Neural cell (in vitro differentiated cells): ENCODE measurements at regions not wholly inside any gene's neighbourhood (a gene's known extent, or its start where the extent isn't known, plus 50 kb on each side); places are given as distances from the start of the nearest gene placed in this dataset.

Experiments used
- H2AFZ ChIP-seq: fragments of 200-600, 300-800 bp; sonication (generic), shearing (Covaris generic); 2 replicates; pipeline ENCODE4 v1.6.0; 2014; ENCODE audit warnings: low read depth, mild to moderate bottlenecking, antibody characterized with exemption, low read length, moderate library complexity
- H3F3A ChIP-seq: fragments of 200-600 bp; shearing (Covaris generic); 2 replicates; pipeline ENCODE4 v1.6.1; 2016; ENCODE audit warnings: mild to moderate bottlenecking, moderate library complexity, mixed read lengths, antibody characterized with exemption, low read length; ENCODE audit not compliant: insufficient read depth, poor library complexity, severe bottlenecking
- H3K27ac ChIP-seq: fragments of 200-600, 300-800 bp; sonication (generic), shearing (Covaris generic); 2 replicates; pipeline ENCODE4 v1.5.1; 2014; ENCODE audit warnings: mild to moderate bottlenecking, low read length, moderate library complexity
- H3K27me3 ChIP-seq: fragments of 300-800, 200-600 bp; sonication (generic), shearing (Covaris generic); 2 replicates; pipeline ENCODE4 v1.6.0; 2014; ENCODE audit warnings: mild to moderate bottlenecking, low read depth, low read length, moderate library complexity; ENCODE audit not compliant: insufficient read depth
- H3K36me3 ChIP-seq: fragments of 300-800, 200-600 bp; sonication (generic), shearing (Covaris generic); 2 replicates; pipeline ENCODE4 v1.5.1; 2014; ENCODE audit warnings: mild to moderate bottlenecking, antibody characterized with exemption, low read length, moderate library complexity; ENCODE audit not compliant: insufficient read depth
- H3K4me2 ChIP-seq: fragments of 300-800, 200-600 bp; sonication (generic), shearing (Covaris generic); 2 replicates; pipeline ENCODE4 v1.6.0; 2014; ENCODE audit warnings: mild to moderate bottlenecking, low read length
- H3K4me3 ChIP-seq: fragments of 300-800, 200-600 bp; sonication (generic), shearing (Covaris generic); 2 replicates; pipeline ENCODE4 v1.5.1; 2014; ENCODE audit warnings: mild to moderate bottlenecking, low read length, moderate library complexity
- H3K79me2 ChIP-seq: fragments of 200-600 bp; shearing (Covaris generic); replicated peaks from 2 replicates; pipeline ENCODE4 v1.6.0; 2014; ENCODE audit warnings: mild to moderate bottlenecking, low read length, moderate library complexity; ENCODE audit not compliant: insufficient read depth
- H3K9ac ChIP-seq: fragments of 300-800, 200-600 bp; sonication (generic), shearing (Covaris generic); 2 replicates; pipeline ENCODE4 v1.6.1; 2016; ENCODE audit warnings: mild to moderate bottlenecking, low read length, mixed read lengths
- H3K9me2 ChIP-seq: fragments of 200-600 bp; shearing (Covaris generic); 2 replicates; pipeline ENCODE4 v1.6.1; 2016; ENCODE audit warnings: mild to moderate bottlenecking, low read length, mixed read lengths; ENCODE audit not compliant: insufficient read depth
- H3K9me3 ChIP-seq: fragments of 200-600, 300-800 bp; sonication (generic), shearing (Covaris generic); 2 replicates; pipeline ENCODE4 v1.6.1; 2016; ENCODE audit warnings: mild to moderate bottlenecking, mixed run types, low read length, moderate library complexity, mixed read lengths
- H4K20me1 ChIP-seq: fragments of 200-600 bp; shearing (Covaris generic); 2 replicates; pipeline ENCODE4 v1.6.1; 2016; ENCODE audit warnings: mild to moderate bottlenecking, mixed run types; ENCODE audit not compliant: insufficient read depth
- CTCF ChIP-seq: fragments of 450-650 bp; IDR thresholded peaks from 2 replicates; pipeline ENCODE4 v1.5.1; 2014; ENCODE audit warnings: antibody characterized with exemption, mild to moderate bottlenecking, moderate library complexity; ENCODE audit not compliant: poor library complexity, severe bottlenecking
- EZH2 ChIP-seq: fragments of 200-600, 300-800 bp; shearing (Covaris generic), sonication (generic); IDR thresholded peaks from 2 replicates; pipeline ENCODE4 v1.6.1; 2014; ENCODE audit warnings: antibody characterized with exemption, low read length, borderline replicate concordance, mild to moderate bottlenecking; ENCODE audit not compliant: insufficient read depth, poor library complexity, severe bottlenecking
- MXI1 ChIP-seq: fragments of 450-650 bp; conservative IDR thresholded peaks from 2 replicates; pipeline ENCODE4 v1.6.1; 2014; ENCODE audit warnings: antibody characterized with exemption, mild to moderate bottlenecking; ENCODE audit not compliant: poor library complexity, severe bottlenecking
- POLR2AphosphoS5 ChIP-seq: IDR thresholded peaks from 2 replicates; pipeline ENCODE4 v1.6.1; 2012
- RAD21 ChIP-seq: fragments of 450-650 bp; conservative IDR thresholded peaks from 2 replicates; pipeline ENCODE4 v1.6.1; 2014; ENCODE audit warnings: antibody characterized with exemption, mild to moderate bottlenecking, moderate library complexity
- SMC3 ChIP-seq: fragments of 450-650 bp; conservative IDR thresholded peaks from 2 replicates; pipeline ENCODE4 v1.6.1; 2014; ENCODE audit warnings: antibody characterized with exemption, mild to moderate bottlenecking, moderate library complexity; ENCODE audit not compliant: poor library complexity
- TAF1 ChIP-seq: IDR thresholded peaks from 2 replicates; pipeline ENCODE4 v1.6.1; 2012; ENCODE audit warnings: low read depth

- Histone ChIP-seq H3K79me2 (no peaks in the 10 kb centered on the region), H3K36me3 (no peaks in the 10 kb centered on the region), H3K27ac (no peak overlapping the region), H3K4me2 (no peak overlapping the region), H3K4me3 (no peak overlapping the region), H3K9me3 (no peaks in the 10 kb centered on the region), H3K9me2 (no peaks in the 10 kb centered on the region), H4K20me1 (no peaks in the 10 kb centered on the region), H2AFZ (no peak overlapping the region), H3K27me3 (no peaks in the 10 kb centered on the region), H3F3A (no peaks in the 10 kb centered on the region), H3K9ac (no peak overlapping the region)
- TF ChIP-seq EZH2 (no peak), MXI1 (no peak), CTCF (no peak), POLR2AphosphoS5 (no peak), SMC3 (no peak), TAF1 (no peak), RAD21 (no peak)
These were observed 54.8 kb upstream of the DOCK10 start for GRCh38 chr2:225097035-225097434.
